Natural killer cell (primary cell): ENCODE measurements at regions not wholly inside any gene's neighbourhood (a gene's known extent, or its start where the extent isn't known, plus 50 kb on each side); places are given as distances from the start of the nearest gene placed in this dataset.

ENCODE experiments used
- ATAC-seq, 3 donors: fragments of 150-1000 bp in 2 of 3; fragments of 200-7000 bp in 1 of 3; cut with Tn5 transposase; 1 replicate in 1 of 3; 2 replicates in 2 of 3; pipeline ENCODE4 v1.10.0; 2021; ENCODE audit warnings: mild to moderate bottlenecking in 2 of 3, moderate library complexity in 2 of 3
- DNase-seq, 2 donors: peaks; one replicate each; pipeline versions ENCODE4 v3.0.0 to v3.0.0-alpha.2; 2013 to 2021; ENCODE audit warnings: mixed read lengths in 1 of 2
- H3K27ac ChIP-seq: one replicate; pipeline ENCODE4 v1.5.1; 2013; ENCODE audit warnings: mild to moderate bottlenecking, low read length
- H3K27me3 ChIP-seq: one replicate; pipeline ENCODE4 v1.6.1; 2013; ENCODE audit warnings: low read length; ENCODE audit not compliant: control insufficient read depth, insufficient read depth
- H3K36me3 ChIP-seq: one replicate; pipeline ENCODE4 v1.6.1; 2013; ENCODE audit warnings: low read length; ENCODE audit not compliant: control insufficient read depth, insufficient read depth
- H3K4me1 ChIP-seq: one replicate; pipeline ENCODE4 v1.6.1; 2013; ENCODE audit warnings: low read length; ENCODE audit not compliant: control insufficient read depth, insufficient read depth
- H3K4me3 ChIP-seq: one replicate; pipeline ENCODE4 v1.5.1; 2013; ENCODE audit warnings: low read length
- H3K9me3 ChIP-seq: one replicate; pipeline ENCODE4 v1.6.1; 2013; ENCODE audit warnings: low read length; ENCODE audit not compliant: control insufficient read depth, insufficient read depth
- H3K27ac Mint-ChIP-seq, 2 donors: one replicate each; pipeline ENCODE4 v1.8.0; 2022; ENCODE audit warnings: mild to moderate bottlenecking in 2 of 2, mixed read lengths in 2 of 2, moderate library complexity in 1 of 2
- H3K27me3 Mint-ChIP-seq, 2 donors: one replicate each; pipeline ENCODE4 v1.8.0; 2022; ENCODE audit warnings: low read depth in 2 of 2, mixed read lengths in 2 of 2
- H3K36me3 Mint-ChIP-seq: one replicate; pipeline ENCODE4 v1.8.0; 2022; ENCODE audit warnings: mixed read lengths
- H3K4me1 Mint-ChIP-seq, 2 donors: one replicate each; pipeline ENCODE4 v1.8.0; 2022; ENCODE audit warnings: mixed read lengths in 2 of 2
- H3K4me3 Mint-ChIP-seq: one replicate; pipeline ENCODE4 v1.8.0; 2022; ENCODE audit warnings: mild to moderate bottlenecking, moderate library complexity, mixed read lengths
- H3K9me3 Mint-ChIP-seq, 2 donors: one replicate each; pipeline ENCODE4 v1.8.0; 2022; ENCODE audit warnings: mixed read lengths in 2 of 2
- WGBS: methylation state at CpG from one replicate; pipeline ENCODE4 v1.1.7; 2013; ENCODE audit warnings: missing lambda C conversion rate; ENCODE audit not compliant: insufficient coverage; 5-methylcytosine and 5-hydroxymethylcytosine counted together
- intact Hi-C: fragments of 100-400 bp; cut with micrococcal nuclease; formaldehyde crosslinking; loops from one replicate; pipeline ENCODE4 v1.14.2; 2022
- TF ChIP-seq, protein P1 (sequence below): fragments of 200-600 bp; IDR thresholded peaks from one replicate; pipeline ENCODE4 v1.8.0; 2022; ENCODE audit warnings: antibody characterized with exemption

DNA sequence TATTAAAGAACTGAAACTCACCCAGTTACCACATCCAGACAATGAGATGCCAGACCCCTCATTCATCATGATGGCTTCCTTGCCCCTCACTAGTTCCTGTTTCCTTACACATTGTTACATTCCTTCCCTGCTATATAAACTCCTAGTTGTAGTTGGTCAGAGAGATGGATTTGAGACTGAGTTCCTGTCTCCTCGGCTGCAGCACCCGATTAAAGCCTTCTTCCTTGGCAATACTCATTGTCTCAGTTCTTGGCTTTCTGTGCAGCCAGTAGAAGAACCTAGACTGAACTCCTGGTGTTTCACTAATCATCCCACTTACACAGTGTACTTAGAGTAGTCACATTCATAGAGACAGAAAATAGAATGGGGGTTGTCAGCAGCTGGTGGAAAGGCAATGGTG lies 324.7 kb downstream of the TRIML1 start:
- no peak overlapping the region for H3K27ac ChIP-seq
- no peak overlapping the region for H3K4me3 ChIP-seq
- peaks cover 9% of the 10 kb centered on the region for H3K9me3 ChIP-seq
- TF ChIP-seq, protein P1, sequence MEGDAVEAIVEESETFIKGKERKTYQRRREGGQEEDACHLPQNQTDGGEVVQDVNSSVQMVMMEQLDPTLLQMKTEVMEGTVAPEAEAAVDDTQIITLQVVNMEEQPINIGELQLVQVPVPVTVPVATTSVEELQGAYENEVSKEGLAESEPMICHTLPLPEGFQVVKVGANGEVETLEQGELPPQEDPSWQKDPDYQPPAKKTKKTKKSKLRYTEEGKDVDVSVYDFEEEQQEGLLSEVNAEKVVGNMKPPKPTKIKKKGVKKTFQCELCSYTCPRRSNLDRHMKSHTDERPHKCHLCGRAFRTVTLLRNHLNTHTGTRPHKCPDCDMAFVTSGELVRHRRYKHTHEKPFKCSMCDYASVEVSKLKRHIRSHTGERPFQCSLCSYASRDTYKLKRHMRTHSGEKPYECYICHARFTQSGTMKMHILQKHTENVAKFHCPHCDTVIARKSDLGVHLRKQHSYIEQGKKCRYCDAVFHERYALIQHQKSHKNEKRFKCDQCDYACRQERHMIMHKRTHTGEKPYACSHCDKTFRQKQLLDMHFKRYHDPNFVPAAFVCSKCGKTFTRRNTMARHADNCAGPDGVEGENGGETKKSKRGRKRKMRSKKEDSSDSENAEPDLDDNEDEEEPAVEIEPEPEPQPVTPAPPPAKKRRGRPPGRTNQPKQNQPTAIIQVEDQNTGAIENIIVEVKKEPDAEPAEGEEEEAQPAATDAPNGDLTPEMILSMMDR = no peak
- H3K27me3 ChIP-seq = no peaks in the 10 kb centered on the region
- H3K9me3 Mint-ChIP-seq = peaks cover 13% of the 10 kb centered on the region in 2 donors
- intact Hi-C loops = no loop called here
- H3K36me3 ChIP-seq = no peaks in the 10 kb centered on the region
- WGBS = 72% methylated on average over 2 of the region's 2 CpGs
- no peaks in the 10 kb centered on the region for H3K36me3 Mint-ChIP-seq
- H3K27ac Mint-ChIP-seq = no peak overlapping the region
- DNase-seq (no peak), ATAC-seq (no peak)
- H3K4me1 ChIP-seq = no peaks in the 10 kb centered on the region
- H3K27me3 Mint-ChIP-seq = no peaks in the 10 kb centered on the region
- H3K4me3 Mint-ChIP-seq = no peak overlapping the region
- no peaks in the 10 kb centered on the region for H3K4me1 Mint-ChIP-seq

DNA sequence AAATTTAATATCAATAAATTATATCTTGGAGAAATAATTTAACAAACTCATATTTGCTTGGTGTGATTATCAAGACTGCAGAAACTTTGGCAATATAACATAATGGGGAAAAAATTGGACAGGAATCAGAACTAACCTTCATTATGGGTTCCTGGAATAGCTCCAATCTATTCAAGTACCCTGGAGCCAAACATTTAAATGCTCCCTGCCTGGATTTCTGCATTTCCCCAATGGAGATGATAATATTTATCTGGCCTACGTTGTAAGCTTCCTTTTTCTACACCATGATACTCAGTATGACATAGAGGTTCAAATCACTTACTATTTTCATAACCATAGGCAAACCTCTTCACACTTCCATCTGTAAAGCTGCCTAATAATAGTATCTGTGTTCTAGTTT lies 326.8 kb downstream of the TRIML1 start:
- H3K27ac ChIP-seq = no peak overlapping the region
- peaks cover 9% of the 10 kb centered on the region for H3K9me3 ChIP-seq
- DNase-seq (no peak), ATAC-seq (no peak)
- no peaks in the 10 kb centered on the region for H3K4me1 ChIP-seq
- no peaks in the 10 kb centered on the region for H3K36me3 ChIP-seq
- H3K9me3 Mint-ChIP-seq = peaks cover 10 to 13% of the 10 kb centered on the region in 2 donors
- H3K27ac Mint-ChIP-seq = no peak overlapping the region
- no peaks in the 10 kb centered on the region for H3K4me1 Mint-ChIP-seq
- H3K36me3 Mint-ChIP-seq = no peaks in the 10 kb centered on the region
- WGBS = 40% methylated on average over 1 of the region's 1 CpG
- no peaks in the 10 kb centered on the region for H3K27me3 ChIP-seq
- no peak overlapping the region for H3K4me3 Mint-ChIP-seq
- H3K27me3 Mint-ChIP-seq = no peaks in the 10 kb centered on the region
- no peak overlapping the region for H3K4me3 ChIP-seq
- intact Hi-C loops = no loop called here
- TF ChIP-seq, protein P1 = no peak

DNA sequence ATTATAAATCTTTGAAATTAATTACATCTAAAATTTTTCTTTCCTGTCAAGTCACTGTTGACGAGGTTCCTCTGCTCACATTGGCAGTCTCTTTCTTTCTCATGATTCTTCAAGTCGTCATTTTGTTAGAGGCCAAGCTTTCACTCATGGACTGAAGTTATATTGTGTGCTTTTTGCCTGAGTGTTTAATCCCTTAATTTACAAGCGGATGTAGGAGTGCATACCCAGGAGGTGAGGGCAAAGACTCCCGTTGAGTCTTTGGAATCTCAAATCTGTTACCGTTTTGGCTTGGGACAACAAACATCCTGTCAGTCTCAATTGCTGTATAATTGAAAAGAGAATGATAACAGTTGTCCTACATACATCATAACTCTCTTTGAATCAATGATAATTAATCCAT lies 345.0 kb downstream of the TRIML1 start:
- Histone ChIP-seq H3K27ac (no peak overlapping the region), H3K27me3 (no peaks in the 10 kb centered on the region), H3K4me3 (no peak overlapping the region), H3K36me3 (no peaks in the 10 kb centered on the region), H3K9me3 (peaks cover 10% of the 10 kb centered on the region), H3K4me1 (no peaks in the 10 kb centered on the region)
- peaks cover 5% of the 10 kb centered on the region for H3K36me3 Mint-ChIP-seq
- no peak for ATAC-seq
- TF ChIP-seq, protein P1 = no peak
- H3K27me3 Mint-ChIP-seq = no peaks in the 10 kb centered on the region
- H3K4me3 Mint-ChIP-seq = no peak overlapping the region
- no peaks in the 10 kb centered on the region for H3K4me1 Mint-ChIP-seq
- H3K27ac Mint-ChIP-seq = no peak overlapping the region
- no peak for DNase-seq
- peaks cover 14 to 25% of the 10 kb centered on the region in 2 donors for H3K9me3 Mint-ChIP-seq
- 89% methylated on average over 5 of the region's 5 CpGs for WGBS
- intact Hi-C loops = no loop called here

DNA sequence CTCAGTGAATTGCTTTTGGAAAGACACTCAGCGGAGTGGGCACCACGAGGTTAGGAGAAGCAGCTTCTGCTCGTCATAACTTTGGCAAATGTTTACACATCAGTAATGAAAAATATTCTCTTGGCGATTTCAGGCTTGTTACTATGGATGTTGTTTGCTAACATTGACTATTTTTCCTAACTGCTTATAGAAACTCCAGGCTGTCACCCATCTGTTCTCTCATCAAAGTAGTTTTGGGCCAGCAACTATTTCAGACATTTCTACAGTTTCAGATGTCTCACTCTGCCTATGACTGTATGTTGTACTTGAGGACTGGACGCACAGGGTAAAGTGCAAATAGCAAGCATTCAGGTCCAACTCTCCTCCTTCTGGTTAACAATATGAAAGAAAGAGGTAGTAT lies 346.7 kb downstream of the TRIML1 start:
- Mint-ChIP-seq H3K9me3 (peaks cover 18 to 25% of the 10 kb centered on the region in 2 donors), H3K36me3 (peaks cover 5% of the 10 kb centered on the region), H3K27ac (no peak overlapping the region), H3K4me3 (no peak overlapping the region), H3K4me1 (no peaks in the 10 kb centered on the region), H3K27me3 (no peaks in the 10 kb centered on the region)
- H3K4me3 ChIP-seq = no peak overlapping the region
- no peaks in the 10 kb centered on the region for H3K36me3 ChIP-seq
- no peaks in the 10 kb centered on the region for H3K4me1 ChIP-seq
- peaks cover 4% of the 10 kb centered on the region for H3K9me3 ChIP-seq
- TF ChIP-seq, protein P1 = no peak
- H3K27ac ChIP-seq = no peak overlapping the region
- DNase-seq = no peak
- H3K27me3 ChIP-seq = no peaks in the 10 kb centered on the region
- 84% methylated on average over 4 of the region's 5 CpGs for WGBS
- no peak for ATAC-seq
- intact Hi-C loops = no loop called here
